ENCODE measurements at regions not wholly inside any gene's neighbourhood (a gene's known extent, or its start where the extent isn't known, plus 50 kb on each side); places are given as distances from the start of the nearest gene placed in this dataset.
A peak's percentile ranks its signal among the peaks of the same experiment; 100 is the strongest.
"Not testable (repeated sequence)": the region's sequence is repeated elsewhere in the genome, so short reads cannot be mapped to it uniquely, and the experiment has no call there.

DNA sequence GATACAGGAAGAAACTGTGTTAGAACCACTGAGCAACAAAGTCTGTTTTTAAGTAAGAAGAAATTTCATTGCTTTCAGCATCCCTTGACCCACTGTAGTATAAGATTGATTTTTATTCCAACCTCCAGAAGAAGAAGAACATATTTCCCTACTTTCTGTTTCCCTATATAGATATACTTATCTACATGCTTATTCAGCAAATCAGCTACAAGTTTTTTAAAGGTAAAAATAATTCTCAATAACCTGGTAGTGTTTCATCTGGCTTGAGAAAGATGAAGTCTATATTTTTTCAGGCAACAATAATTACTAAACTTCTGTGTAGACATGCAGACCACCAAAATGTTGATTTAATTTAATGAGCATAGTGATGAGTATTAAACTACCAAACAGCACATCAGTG is 201.0 kb downstream of the OSTF1 start:
- no peak for DNase-seq

DNA sequence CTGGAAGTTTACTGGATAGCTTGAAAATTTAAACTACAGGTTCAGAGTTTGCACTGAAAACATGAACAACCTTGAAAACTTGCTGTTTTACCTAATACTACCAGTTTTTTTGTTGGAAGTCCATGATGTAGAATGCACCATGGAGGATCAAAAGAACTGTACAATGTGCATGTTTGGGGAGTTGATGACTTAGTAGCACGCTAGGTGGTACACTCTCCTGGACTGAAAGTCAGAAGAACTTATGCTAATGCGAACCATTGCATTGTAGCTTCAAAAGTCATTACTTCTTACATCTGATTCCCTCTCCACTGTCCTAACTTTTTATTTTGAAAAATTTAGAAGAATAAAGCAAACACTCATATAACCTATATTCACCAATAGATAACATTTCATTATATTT is 211.0 kb downstream of the OSTF1 start:
- no peak for DNase-seq

DNA sequence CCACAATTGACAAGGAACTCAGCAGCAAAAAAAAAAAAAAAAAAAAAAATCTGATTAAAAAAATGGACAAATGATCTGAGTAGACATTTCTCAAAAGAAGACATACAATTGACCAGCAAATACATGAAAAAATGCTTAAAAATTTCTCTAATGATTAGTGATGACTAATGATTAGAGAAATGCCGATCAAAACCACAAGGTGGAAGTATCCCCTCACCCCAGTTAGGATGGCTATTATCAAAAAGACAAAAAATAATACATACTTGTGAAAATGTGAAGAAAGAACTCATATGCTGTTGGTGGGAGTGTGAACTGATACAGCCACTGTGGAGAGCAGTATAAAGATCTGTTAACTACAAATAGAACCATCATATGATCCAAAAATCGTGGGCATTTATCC is 245.3 kb downstream of the OSTF1 start:
- DNase-seq: no peak

DNA sequence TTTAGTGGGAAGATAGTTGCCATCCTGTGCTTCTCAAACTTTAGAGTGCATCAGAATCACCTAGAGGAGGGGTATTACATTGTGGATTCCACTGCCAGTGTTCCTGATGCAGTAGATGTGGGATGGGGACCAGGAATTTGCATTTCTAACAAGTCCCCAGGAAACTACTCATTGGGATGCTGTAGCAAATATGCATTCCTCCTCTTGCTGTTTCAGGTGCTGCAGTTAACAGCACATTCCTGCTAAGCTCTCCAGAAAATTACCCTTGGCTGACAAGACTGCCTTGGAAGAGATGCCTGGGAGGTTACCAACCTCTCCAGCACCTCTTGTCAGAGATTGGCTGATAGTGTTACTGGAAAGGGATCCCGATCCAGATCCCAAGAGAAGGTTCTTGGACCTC is 270.5 kb downstream of the OSTF1 start:
- no peak for DNase-seq

DNA sequence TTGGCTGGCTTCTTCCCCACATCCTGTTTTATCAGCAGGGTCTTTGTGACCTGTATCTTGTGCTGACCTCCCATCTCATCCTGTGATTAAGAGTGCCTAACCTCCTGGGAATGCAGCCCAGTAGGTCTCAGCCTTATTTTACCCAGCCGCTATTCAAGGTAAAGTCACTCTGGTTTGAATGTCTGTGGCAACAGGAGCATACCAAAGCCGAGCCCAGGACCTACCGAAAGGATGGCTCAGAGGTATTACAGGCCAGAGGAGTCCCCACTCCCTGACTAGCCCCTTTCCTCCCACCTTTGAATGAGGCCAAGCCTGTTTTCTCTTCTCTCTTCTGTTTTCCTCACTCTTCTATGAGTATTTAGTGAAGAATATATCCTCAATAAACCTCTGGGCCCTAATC is 271.3 kb downstream of the OSTF1 start:
- no peak for DNase-seq

DNA sequence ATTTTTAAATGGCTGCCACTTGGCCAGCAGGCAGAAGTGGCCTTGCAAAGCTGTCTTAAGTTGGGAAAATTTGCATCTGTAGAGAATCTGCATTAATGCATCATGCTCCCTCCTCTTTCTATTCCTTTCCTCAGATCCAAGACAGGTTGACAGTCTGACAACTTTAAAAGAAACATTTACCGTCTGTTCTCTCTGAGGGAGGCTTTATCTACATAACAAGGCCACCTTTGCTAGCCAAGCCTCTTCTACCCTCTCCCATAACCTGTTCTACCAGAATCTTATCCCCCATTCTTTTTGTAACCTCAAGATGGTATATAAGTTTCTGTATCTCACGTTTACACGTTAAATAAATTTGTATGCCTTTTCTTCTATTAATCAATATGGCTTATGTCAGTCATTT is 271.9 kb downstream of the OSTF1 start:
- no peak for DNase-seq

DNA sequence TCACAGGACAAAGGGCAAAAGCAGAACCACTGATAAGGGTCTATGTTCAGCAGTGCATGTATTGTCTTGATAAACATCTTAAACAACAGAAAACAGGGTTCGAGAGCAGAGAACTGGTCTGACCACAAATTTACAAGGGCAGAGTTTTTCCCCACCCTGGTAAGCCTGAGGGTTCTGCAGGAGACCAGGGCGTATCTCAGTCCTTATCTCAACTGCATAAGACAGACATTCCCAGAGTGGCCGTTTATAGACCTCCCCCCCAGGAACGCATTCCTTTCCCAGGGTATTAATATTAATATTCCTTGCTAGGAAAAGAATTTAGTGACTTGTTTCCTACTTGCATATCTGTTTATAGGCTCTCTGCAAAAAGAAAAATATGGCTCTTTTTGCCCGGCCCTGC is 274.1 kb downstream of the OSTF1 start:
- DNase-seq: not testable (repeated sequence)

DNA sequence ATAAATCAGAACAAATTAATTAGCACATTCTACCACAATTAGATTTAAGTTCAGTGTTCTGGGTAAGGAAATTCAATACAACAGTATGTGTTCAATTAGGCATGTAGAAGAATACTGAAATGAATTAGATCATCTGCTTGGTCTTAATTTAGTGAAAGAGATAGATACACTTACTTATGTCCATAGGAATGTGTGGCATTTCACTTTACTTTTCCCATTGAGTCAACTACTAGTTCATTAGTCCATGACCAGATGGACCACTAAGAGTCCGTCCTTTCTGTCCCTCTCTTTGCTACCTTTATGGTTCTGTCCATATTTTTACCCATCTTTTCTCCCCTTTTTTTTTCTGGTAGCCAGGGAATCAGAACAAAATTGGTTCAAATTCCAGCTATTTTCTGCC is 276.9 kb downstream of the OSTF1 start:
- DNase-seq: no peak

DNA sequence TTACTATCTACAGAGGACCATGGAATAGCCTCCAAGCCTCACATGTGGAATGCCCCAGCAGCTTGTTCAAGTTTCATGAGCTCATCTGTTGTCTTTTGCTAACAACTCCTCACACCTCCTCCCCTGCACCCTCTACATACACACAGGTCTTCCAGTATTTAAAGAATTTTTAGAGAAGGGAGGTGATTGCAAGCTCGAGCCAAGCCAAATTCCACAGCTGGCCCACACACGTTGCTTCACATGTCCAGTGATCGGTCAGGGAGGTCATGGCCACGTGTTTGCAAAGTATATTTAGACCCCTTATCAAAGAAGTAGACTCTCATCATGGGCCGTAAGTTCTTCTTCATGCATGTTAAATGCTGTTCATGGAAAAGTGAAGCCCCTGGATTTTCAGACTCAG is 281.7 kb downstream of the OSTF1 start:
- DNase-seq: no peak

DNA sequence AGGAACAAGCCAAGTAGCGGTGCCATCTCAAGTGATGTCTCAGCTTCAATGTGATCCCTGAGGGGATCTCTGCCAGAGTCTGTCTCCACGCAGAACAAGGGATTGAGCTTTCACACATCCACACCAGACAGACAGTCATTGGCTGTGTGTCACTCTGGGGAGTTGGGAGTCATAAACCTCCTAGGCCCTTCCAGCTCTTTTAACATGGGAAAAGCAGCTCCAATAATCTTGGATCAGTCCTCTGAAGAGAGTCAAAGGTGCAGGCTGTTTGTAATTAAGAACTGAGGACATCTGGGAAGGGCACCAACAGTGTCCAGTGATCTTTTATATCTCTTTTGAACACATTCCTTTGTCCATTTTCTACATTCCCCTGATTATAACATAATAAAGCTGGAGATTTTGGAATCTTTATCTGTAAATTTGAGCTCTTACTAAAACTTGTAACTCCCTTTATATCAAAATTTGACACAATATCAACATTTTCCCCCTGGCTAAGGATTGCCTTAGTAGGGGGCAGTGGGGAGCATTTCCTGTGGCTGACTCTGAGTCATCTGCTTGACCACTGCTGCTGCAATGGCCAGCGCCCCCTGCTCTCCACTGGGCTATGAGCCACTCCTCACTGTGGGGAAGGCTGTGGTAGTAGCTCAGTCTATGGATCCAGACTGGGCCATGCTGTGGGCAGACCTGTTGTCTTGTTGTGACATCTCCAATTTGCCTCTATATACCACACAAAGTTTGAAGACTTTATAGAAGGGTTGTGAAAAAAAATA is 284.4 kb downstream of the OSTF1 start:
- DNase-seq: no peak

DNA sequence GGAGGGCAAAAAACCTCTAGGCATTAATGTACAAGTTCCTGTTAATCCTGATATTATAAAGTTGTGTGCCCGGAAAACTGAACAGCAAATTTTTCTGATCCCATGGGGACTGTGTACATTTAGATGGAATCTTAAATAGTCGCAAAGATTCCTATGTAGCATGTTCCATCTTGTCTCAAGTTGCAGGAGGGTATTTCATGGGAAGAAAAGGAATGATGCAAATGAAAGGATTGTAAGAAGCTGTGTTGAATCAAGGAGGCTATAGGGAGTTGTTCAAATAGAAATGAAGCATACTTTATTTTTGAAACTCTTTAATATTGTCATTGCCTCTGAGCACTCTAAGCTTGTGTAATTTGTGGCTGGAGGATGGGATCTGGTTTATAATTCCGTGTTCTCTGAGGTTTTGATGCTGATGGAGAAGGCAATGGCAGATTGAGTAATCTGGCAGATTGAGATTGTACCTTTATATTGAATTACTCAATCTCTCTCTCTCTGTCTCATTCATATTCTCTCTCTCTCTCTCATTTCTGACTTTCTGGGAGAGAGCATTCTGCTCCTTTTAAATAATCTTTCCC is 288.5 kb downstream of the OSTF1 start:
- DNase-seq: no peak

DNA sequence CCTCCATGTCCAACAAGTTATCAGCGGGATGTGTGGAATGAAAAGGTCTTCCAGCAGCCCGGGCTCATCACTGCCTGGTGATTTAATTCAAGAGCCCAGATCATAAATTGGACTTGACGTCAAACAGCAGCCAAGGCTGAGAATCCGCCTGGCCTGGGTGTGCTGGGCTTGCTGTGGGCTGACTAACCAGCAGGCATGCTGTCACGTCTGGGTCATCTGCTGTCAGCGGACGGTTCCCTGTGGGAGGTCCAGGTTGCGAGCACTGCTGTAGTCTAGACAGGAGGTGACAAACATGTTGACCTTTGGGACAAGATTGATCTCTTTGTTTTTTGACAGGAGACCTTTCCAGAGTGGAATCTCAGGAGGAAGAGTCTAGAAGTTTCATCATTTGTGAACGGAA is 289.7 kb downstream of the OSTF1 start:
- peak; percentile 75 for DNase-seq

DNA sequence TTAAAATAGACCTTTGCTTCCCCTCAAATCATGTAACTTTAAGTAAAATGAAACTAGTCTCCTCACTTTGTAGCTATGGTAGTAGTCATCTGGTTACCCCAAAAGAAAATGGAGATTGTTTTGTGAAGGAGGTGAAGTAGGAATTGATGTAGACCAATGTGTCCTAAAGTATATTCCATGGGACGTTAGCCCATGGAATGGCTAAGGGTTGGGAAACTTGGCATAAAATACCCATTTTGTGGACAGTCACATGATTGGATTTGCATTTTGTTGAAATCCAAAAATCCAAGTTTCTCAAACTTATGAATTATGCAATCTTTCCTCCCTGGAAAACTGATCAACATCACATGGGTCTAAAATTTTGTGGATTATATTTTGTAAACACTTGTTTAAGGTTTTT is 290.6 kb downstream of the OSTF1 start:
- DNase-seq: no peak

DNA sequence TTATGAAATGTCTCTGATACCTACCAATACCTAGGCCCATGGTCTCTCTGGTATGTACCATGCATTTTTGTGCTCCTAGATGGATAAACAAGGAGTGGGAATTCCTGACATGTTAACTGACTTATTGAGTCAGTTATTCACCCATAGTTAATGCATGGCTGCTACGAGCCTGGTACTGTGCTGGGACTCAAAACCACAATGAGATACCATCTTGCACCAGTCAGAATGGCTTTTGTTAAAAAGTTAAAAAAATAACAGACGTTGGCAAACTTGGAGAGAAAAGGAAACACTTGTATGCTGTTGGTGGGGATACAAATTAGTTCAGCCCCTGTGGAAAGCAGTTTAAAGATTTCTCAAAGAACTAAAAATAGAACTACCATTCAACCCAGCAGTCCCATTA is 293.8 kb downstream of the OSTF1 start:
- no peak for DNase-seq

DNA sequence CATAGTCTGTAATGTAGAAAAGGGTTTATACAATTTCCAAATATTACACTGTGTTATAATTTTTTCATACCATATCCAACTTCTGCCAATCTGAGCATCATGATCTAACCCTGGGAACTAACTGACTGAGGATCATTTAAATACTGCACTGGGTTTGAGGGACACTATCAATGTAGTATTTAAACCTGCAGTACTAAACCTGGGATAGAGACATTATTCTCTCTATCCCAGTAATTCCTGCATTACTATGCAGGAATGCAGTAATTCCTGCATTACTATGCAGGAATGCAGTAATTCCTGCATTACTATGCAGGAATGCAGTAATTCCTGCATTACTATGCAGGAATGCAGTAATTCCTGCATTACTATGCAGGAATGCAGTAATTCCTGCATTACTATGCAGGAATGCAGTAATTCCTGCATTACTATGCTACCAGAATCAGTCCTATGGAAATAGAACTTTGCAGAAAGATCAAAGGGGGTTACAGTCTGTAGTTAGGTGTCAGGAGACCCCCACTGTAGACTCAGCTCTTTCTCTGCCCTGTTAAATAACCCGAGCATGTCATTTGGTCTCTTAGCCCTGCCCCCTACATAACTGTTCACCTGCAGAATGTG is 295.2 kb downstream of the OSTF1 start:
- not testable (repeated sequence) for DNase-seq

DNA sequence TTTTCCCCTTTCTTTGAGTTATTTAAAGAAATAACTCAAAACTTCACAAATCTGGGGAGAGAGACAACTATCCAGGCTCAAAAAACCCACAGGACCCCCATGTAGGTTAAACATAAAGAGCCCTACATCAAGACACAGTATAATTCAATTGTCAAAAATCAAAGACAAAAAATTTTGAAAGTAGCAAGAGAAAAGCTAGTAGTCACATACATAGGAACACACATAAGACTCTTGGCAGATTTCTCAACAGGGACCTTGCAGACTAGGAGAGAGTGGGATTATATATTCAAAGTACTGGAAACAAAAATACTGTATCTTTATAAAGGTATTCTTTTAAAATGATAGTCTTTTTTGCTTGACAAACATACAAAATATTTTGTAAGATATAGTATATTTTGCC is 296.9 kb downstream of the OSTF1 start:
- DNase-seq: no peak

DNA sequence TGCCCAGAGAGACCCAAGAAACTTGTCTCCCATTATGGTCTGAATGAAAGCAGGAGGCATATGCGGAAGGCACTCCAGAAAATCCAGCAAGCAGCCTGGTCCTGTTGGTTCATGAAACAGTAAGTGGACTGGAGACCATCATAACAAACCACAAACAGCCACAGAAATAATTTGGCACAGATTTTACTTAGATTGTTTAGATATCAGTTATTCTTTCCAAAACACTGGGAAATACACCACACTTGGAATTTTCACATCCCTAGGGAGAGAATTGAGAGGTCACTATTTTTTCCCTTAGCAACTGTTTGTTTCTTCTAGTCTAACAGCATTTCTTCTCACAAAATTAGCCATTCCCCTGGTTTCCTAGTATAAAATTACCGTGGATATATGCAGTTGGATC is 300.8 kb downstream of the OSTF1 start:
- no peak for DNase-seq

DNA sequence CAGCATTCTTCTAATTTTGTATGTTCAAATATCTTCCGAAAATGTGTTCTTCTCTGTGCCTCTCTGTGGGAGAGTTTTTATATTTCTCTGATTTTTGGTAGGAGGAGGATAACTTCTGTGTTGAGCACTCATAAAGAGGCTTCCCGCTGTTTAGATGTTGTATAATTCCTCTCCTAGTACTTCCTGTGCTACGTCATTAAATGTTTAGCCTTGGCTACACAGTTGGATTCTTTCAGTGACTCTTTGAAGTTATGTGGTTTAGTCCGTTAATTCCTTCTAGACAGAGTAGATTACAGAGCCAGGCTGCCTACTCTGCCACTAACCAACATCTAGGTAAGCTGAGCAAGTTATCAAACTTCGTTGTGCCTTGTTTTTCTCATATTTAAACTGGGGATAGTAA is 302.6 kb downstream of the OSTF1 start:
- DNase-seq: no peak

DNA sequence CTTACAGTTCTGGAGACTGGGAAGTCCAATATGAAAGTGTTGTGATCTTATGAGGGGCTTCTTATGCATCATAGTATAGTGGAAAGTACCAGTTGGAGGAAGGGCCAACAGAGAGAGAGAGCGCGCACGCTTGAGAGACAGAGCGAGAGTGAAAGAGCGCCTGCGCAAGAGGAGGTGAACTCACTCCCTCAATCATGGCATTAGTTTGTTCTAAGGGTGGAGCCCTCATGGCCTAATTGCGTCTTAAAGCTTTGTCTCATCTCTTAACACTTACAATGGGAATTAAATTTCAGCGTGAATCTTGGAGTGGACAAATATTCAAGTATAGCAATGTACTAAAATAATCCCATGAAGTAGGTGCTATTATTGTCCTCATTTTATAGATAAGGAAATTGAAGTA is 303.2 kb downstream of the OSTF1 start:
- DNase-seq: no peak

DNA sequence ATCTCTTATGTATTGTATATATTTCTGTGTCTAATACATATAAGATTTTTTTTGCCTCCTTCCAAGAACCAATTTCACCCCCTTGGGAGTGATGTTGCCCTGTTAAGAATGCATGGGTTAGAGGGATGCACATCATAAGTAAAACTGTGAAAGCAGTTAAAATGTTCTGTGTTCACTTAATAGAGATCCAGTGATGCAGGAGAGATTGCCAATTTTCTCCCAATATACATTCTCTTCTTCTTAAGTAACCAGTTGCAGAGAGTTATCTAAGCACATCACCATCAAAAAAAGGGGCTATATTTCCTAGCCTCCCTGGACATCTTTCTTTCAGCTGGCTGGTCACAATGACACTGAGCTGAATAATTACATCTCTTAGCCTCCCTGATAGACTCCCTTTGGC is 307.0 kb downstream of the OSTF1 start:
- DNase-seq: peak; percentile 6

DNA sequence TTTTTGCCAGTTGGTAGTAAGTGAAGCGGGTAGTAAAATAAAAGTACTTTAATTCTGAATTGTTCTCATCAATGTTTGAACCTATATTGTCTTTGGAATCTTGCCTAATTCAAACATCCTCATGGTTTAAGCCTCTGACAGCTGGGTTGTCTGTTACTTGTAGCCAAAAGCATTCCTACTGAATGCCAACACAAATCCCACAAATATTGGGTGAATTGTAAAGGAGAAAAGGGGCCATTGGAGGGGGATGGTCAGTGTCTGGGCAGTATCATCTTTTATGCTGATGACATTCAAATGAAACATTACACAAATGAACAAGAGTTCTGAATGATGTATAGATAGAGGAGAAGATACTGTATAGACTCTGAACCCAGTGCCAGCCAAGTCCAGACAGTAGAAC is 309.5 kb downstream of the OSTF1 start:
- no peak for DNase-seq

DNA sequence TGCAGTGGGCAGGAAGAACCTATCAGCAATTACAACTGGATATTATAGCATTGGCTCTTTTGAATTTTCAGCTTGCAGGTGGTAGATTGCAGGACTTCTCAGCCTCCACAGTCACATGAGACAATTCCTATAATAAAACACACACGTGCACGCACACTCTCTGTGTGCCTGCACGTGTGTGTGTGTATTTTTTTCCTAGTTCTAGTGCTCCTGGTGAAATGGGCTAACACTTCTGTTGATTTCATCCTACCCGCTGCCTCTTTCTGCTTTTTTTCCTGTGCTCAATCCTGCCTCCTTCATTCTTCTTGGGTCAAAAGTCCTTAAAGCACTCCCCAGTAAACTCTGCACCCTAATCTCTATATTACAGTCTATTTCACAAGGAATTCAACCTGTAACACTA is 320.1 kb downstream of the OSTF1 start:
- DNase-seq: no peak

DNA sequence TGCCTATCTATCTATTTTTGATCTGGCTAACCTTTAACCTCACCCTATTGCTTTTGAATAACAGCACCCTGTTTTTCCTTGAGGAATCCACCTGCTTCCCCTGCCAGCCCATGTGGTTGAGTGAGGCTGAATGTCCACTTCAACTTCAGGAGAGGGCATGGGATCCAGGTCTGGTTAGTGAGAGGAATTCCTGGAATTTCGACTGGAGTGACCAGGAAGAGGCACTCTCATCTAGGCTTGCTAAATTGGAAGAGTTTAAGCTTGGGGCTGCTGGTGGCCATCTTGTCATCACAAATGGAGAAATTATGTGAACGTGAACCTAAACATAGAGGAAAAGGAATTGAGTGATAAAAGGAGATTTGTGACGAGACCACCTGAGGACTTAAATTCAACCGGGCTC is 322.1 kb downstream of the OSTF1 start:
- DNase-seq: no peak

DNA sequence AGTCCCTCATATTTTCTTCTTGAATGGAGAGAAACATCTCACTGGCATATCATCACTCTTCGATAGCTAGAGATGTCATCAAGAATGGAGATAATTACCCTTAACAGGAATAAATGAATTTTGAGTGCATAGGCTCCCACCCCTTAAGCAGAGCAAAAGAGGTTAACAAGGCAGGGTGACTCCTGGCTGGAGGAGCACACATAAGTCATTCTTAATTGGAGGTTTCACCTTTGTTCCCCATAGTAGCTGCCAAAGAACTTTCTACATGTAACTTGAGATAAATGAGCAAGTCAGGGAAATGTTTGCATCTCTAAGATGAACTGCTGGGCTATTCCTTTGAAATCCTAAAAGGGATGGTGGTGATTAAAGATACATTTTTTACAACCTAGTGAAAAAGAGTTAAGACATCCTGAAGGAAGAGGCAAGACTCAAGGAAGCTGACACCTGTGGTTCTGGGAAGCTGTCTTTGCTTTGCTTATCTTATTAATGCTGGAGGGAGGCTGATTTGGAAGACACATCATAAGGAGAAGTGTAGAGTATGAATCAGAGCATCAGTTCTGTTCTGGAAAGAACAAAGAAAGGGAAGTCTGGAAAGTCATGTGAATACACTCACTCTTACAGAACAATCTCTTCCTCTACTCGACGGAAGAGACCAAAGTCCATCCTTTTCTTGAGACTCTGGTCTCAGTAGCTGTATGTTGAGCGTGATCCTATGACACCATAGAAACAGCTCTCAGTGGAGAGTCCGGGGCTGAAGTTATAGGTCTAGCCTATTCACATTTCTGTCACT is 326.3 kb downstream of the OSTF1 start:
- DNase-seq: no peak

Data from retina (tissue), 1 donor.